Fibroblast of pulmonary artery (primary cell): ENCODE measurements at regions not wholly inside any gene's neighbourhood (a gene's known extent, or its start where the extent isn't known, plus 50 kb on each side); places are given as distances from the start of the nearest gene placed in this dataset.
"Not testable (repeated sequence)": the region's sequence is repeated elsewhere in the genome, so short reads cannot be mapped to it uniquely, and the experiment has no call there.

Experiments used
- DNase-seq: peaks from one replicate; pipeline ENCODE4 v3.0.0-alpha.2; 2010; ENCODE audit warnings: low read depth
- H3K4me3 ChIP-seq: replicated peaks from 2 replicates; pipeline ENCODE4 v1.5.1; 2011; ENCODE audit warnings: low read depth, mild to moderate bottlenecking, control low read depth, low read length, moderate library complexity
- TF ChIP-seq, protein P1 (sequence below): IDR thresholded peaks from 2 replicates; pipeline ENCODE4 v1.5.1; 2011; ENCODE audit warnings: mild to moderate bottlenecking, control low read depth, low read length, inconsistent platforms; ENCODE audit errors: missing control alignments

- H3K4me3 ChIP-seq, result no peak overlapping the region
- TF ChIP-seq, protein P1, sequence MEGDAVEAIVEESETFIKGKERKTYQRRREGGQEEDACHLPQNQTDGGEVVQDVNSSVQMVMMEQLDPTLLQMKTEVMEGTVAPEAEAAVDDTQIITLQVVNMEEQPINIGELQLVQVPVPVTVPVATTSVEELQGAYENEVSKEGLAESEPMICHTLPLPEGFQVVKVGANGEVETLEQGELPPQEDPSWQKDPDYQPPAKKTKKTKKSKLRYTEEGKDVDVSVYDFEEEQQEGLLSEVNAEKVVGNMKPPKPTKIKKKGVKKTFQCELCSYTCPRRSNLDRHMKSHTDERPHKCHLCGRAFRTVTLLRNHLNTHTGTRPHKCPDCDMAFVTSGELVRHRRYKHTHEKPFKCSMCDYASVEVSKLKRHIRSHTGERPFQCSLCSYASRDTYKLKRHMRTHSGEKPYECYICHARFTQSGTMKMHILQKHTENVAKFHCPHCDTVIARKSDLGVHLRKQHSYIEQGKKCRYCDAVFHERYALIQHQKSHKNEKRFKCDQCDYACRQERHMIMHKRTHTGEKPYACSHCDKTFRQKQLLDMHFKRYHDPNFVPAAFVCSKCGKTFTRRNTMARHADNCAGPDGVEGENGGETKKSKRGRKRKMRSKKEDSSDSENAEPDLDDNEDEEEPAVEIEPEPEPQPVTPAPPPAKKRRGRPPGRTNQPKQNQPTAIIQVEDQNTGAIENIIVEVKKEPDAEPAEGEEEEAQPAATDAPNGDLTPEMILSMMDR, result no peak
- no peak for DNase-seq
These were observed 261.6 kb downstream of the MDFIC start for GRCh38 chr7:115183431-115184057.

DNA sequence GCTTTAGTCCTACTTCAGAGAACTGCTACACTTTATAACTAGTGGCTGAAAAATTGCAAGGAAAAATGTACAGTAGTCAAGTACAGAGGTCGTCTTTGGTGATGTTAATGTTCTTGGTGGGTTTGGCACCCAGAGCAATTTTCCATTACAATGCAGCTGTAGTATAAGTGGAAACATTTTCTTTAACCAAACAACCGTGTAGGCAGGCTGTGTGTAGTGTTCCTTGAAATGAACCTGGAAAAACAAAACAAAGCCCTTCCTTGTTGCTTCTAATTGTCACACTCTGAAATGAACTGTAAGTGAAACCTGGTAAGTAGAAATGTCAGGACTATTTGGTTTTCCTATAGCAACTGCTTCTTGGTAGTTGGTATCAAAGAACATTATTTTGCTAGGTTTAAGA, 256.9 kb downstream of the MDFIC start:
- TF ChIP-seq, protein P1, result no peak
- DNase-seq, result peak; percentile 7
- no peak overlapping the region for H3K4me3 ChIP-seq

GRCh38 chr7:115177823-115178222, 255.9 kb downstream of the MDFIC start:
- TF ChIP-seq, protein P1, result no peak
- H3K4me3 ChIP-seq, result no peak overlapping the region
- no peak for DNase-seq

GRCh38 chr7:115177103-115177502, 255.2 kb downstream of the MDFIC start:
- H3K4me3 ChIP-seq, result no peak overlapping the region
- DNase-seq, result no peak
- TF ChIP-seq, protein P1, result no peak

DNA sequence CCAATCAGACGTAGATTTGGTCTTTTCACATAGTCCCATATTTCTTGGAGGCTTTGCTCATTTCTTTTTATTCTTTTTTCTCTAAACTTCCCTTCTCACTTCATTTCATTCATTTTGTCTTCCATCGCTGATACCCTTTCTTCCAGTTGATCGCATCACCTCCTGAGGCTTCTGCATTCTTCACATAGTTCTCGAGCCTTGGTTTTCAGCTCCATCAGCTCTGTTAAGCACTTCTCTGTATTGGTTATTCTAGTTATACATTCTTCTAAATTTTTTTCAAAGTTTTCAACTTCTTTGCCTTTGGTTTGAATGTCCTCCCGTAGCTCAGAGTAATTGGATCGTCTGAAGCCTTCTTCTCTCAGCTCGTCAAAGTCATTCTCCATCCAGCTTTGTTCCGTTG, 250.5 kb downstream of the MDFIC start:
- not testable (repeated sequence) for H3K4me3 ChIP-seq, DNase-seq

- DNase-seq, result no peak
- H3K4me3 ChIP-seq, result no peak overlapping the region
- TF ChIP-seq, protein P1, result no peak
These were observed 232.0 kb downstream of the MDFIC start for GRCh38 chr7:115153769-115154477.

GRCh38 chr7:115153176-115153575, 231.3 kb downstream of the MDFIC start:
- DNase-seq, result no peak
- TF ChIP-seq, protein P1, result no peak

More at GRCh38 chr7:115153176-115153575, 231.3 kb downstream of the MDFIC start:
- no peak overlapping the region for H3K4me3 ChIP-seq
